Mesendoderm (in vitro differentiated cells): ENCODE measurements at regions not wholly inside any gene's neighbourhood (a gene's known extent, or its start where the extent isn't known, plus 50 kb on each side); places are given as distances from the start of the nearest gene placed in this dataset.

ENCODE experiments used
- DNase-seq: peaks from one replicate; pipeline ENCODE4 v3.0.0; 2013
- H2AK5ac ChIP-seq: 2 replicates; pipeline ENCODE4 v1.6.1; 2013; ENCODE audit warnings: low read length, inconsistent platforms
- H2BK120ac ChIP-seq: 2 replicates; pipeline ENCODE4 v1.6.1; 2013; ENCODE audit warnings: low read depth, mild to moderate bottlenecking, low read length, moderate library complexity, mixed read lengths
- H2BK15ac ChIP-seq: replicated peaks from 2 replicates; pipeline ENCODE4 v1.6.1; 2013; ENCODE audit warnings: low read depth, mild to moderate bottlenecking, moderate library complexity
- H2BK5ac ChIP-seq: 2 replicates; pipeline ENCODE4 v1.6.1; 2013; ENCODE audit warnings: low read length, inconsistent platforms
- H3K18ac ChIP-seq: 2 replicates; pipeline ENCODE4 v1.6.1; 2013; ENCODE audit warnings: mild to moderate bottlenecking, low read length, mixed read lengths
- H3K23ac ChIP-seq: one replicate; pipeline ENCODE4 v1.6.1; 2013; ENCODE audit warnings: low read length
- H3K27ac ChIP-seq: 2 replicates; pipeline ENCODE4 v1.5.1; 2013; ENCODE audit warnings: low read depth, mild to moderate bottlenecking, inconsistent platforms, low read length, moderate library complexity
- H3K27me3 ChIP-seq: 2 replicates; pipeline ENCODE4 v1.6.1; 2013; ENCODE audit warnings: low read length, control low read depth, mild to moderate bottlenecking, inconsistent platforms; ENCODE audit not compliant: insufficient read depth, poor library complexity
- H3K36me3 ChIP-seq: 2 replicates; pipeline ENCODE4 v1.6.1; 2013; ENCODE audit warnings: low read length, inconsistent platforms; ENCODE audit not compliant: control insufficient read depth, insufficient read depth
- H3K4ac ChIP-seq: one replicate; pipeline ENCODE4 v1.6.1; 2013; ENCODE audit warnings: low read depth, mild to moderate bottlenecking, low read length, moderate library complexity
- H3K4me1 ChIP-seq: 2 replicates; pipeline ENCODE4 v1.6.1; 2013; ENCODE audit warnings: low read depth, low read length, inconsistent platforms; ENCODE audit not compliant: control insufficient read depth
- H3K4me2 ChIP-seq: 2 replicates; pipeline ENCODE4 v1.6.1; 2013; ENCODE audit warnings: low read length
- H3K4me3 ChIP-seq: 2 replicates; pipeline ENCODE4 v1.5.1; 2013; ENCODE audit warnings: mild to moderate bottlenecking, low read length
- H3K56ac ChIP-seq: one replicate; pipeline ENCODE4 v1.6.1; 2013; ENCODE audit warnings: low read length
- H3K79me1 ChIP-seq: 2 replicates; pipeline ENCODE4 v1.6.1; 2013; ENCODE audit warnings: low read length, inconsistent platforms
- H3K79me2 ChIP-seq: 2 replicates; pipeline ENCODE4 v1.6.1; 2013; ENCODE audit warnings: mild to moderate bottlenecking, low read length; ENCODE audit not compliant: control insufficient read depth, insufficient read depth
- H3K9ac ChIP-seq: 2 replicates; pipeline ENCODE4 v1.6.1; 2013; ENCODE audit warnings: low read length, inconsistent platforms
- H4K5ac ChIP-seq: one replicate; pipeline ENCODE4 v1.6.1; 2013; ENCODE audit warnings: low read length
- H4K8ac ChIP-seq: one replicate; pipeline ENCODE4 v1.6.1; 2013; ENCODE audit warnings: low read depth, mild to moderate bottlenecking, control low read depth, low read length, moderate library complexity
- WGBS: extraction: QIAGEN DNeasy Blood & Tissue Kit; methylation state at CpG from one replicate; pipeline ENCODE4 v1.1.7; 2013; ENCODE audit warnings: low lambda C conversion rate, missing lambda C conversion rate; ENCODE audit not compliant: insufficient coverage; ENCODE audit errors: extremely low coverage; 5-methylcytosine and 5-hydroxymethylcytosine counted together

GRCh38 chr10:1961989-1962388, 224.7 kb upstream of the ADARB2 start:
- Histone ChIP-seq H3K27me3 (no peaks in the 10 kb centered on the region), H3K79me1 (no peaks in the 10 kb centered on the region), H3K4ac (no peak overlapping the region), H3K23ac (no peak overlapping the region), H2BK15ac (no peak overlapping the region), H2BK120ac (no peak overlapping the region), H4K5ac (no peak overlapping the region), H3K4me3 (no peak overlapping the region), H4K8ac (no peak overlapping the region), H3K27ac (no peak overlapping the region), H3K36me3 (no peaks in the 10 kb centered on the region), H3K4me1 (no peaks in the 10 kb centered on the region), H3K79me2 (no peaks in the 10 kb centered on the region), H3K4me2 (no peak overlapping the region), H3K18ac (no peak overlapping the region), H3K56ac (no peak overlapping the region), H3K9ac (no peak overlapping the region), H2BK5ac (no peak overlapping the region), H2AK5ac (no peak overlapping the region)
- WGBS, result no CpG with 5 or more reads among the region's 2 CpGs
- DNase-seq, result peak; percentile 46

GRCh38 chr10:1960982-1961381, 223.7 kb upstream of the ADARB2 start:
- no peak overlapping the region for H2BK120ac ChIP-seq
- no peaks in the 10 kb centered on the region for H3K36me3 ChIP-seq
- H2AK5ac ChIP-seq, result no peak overlapping the region
- H4K8ac ChIP-seq, result no peak overlapping the region
- no peak overlapping the region for H2BK5ac ChIP-seq
- no peak overlapping the region for H3K27ac ChIP-seq
- H2BK15ac ChIP-seq, result no peak overlapping the region
- WGBS, result no CpG with 5 or more reads among the region's 2 CpGs
- no peaks in the 10 kb centered on the region for H3K4me1 ChIP-seq
- H3K4me3 ChIP-seq, result no peak overlapping the region
- H3K79me2 ChIP-seq, result no peaks in the 10 kb centered on the region
- H3K56ac ChIP-seq, result no peak overlapping the region
- H3K27me3 ChIP-seq, result no peaks in the 10 kb centered on the region
- no peak overlapping the region for H3K4ac ChIP-seq
- no peak overlapping the region for H3K18ac ChIP-seq
- no peak overlapping the region for H3K4me2 ChIP-seq
- H3K9ac ChIP-seq, result no peak overlapping the region
- DNase-seq, result no peak
- H3K23ac ChIP-seq, result no peak overlapping the region
- H3K79me1 ChIP-seq, result no peaks in the 10 kb centered on the region
- no peak overlapping the region for H4K5ac ChIP-seq

- H4K8ac ChIP-seq, result no peak overlapping the region
- no peaks in the 10 kb centered on the region for H3K79me1 ChIP-seq
- H3K4ac ChIP-seq, result no peak overlapping the region
- no peak overlapping the region for H2BK5ac ChIP-seq
- no peak overlapping the region for H2BK120ac ChIP-seq
- H3K36me3 ChIP-seq, result no peaks in the 10 kb centered on the region
- no peaks in the 10 kb centered on the region for H3K27me3 ChIP-seq
- H2BK15ac ChIP-seq, result no peak overlapping the region
- no peak overlapping the region for H3K18ac ChIP-seq
- no peak overlapping the region for H4K5ac ChIP-seq
- H3K56ac ChIP-seq, result no peak overlapping the region
- no peak overlapping the region for H3K9ac ChIP-seq
- H3K27ac ChIP-seq, result no peak overlapping the region
- WGBS, result no CpG with 5 or more reads among the region's 4 CpGs
- no peaks in the 10 kb centered on the region for H3K4me1 ChIP-seq
- no peak overlapping the region for H3K4me2 ChIP-seq
- H3K4me3 ChIP-seq, result no peak overlapping the region
- H3K79me2 ChIP-seq, result no peaks in the 10 kb centered on the region
- no peak for DNase-seq
- no peak overlapping the region for H2AK5ac ChIP-seq
- H3K23ac ChIP-seq, result no peak overlapping the region
These were observed 219.7 kb upstream of the ADARB2 start for GRCh38 chr10:1957057-1957456.

GRCh38 chr10:1954300-1954699, 217.0 kb upstream of the ADARB2 start:
- Histone ChIP-seq H3K79me2 (no peaks in the 10 kb centered on the region), H3K4me1 (no peaks in the 10 kb centered on the region), H3K36me3 (no peaks in the 10 kb centered on the region), H3K23ac (no peak overlapping the region), H2BK120ac (no peak overlapping the region), H4K5ac (no peak overlapping the region), H3K56ac (no peak overlapping the region), H2AK5ac (no peak overlapping the region), H3K4me2 (no peak overlapping the region), H3K79me1 (no peaks in the 10 kb centered on the region), H3K18ac (no peak overlapping the region), H3K9ac (no peak overlapping the region), H3K27ac (no peak overlapping the region), H2BK5ac (no peak overlapping the region), H3K4ac (no peak overlapping the region), H2BK15ac (no peak overlapping the region), H4K8ac (no peak overlapping the region), H3K27me3 (no peaks in the 10 kb centered on the region), H3K4me3 (no peak overlapping the region)
- no CpG with 5 or more reads among the region's 3 CpGs for WGBS
- DNase-seq, result peak; percentile 10

GRCh38 chr10:1952126-1953095, 215.1 kb upstream of the ADARB2 start:
- Histone ChIP-seq H2BK5ac (no peak overlapping the region), H3K4ac (no peak overlapping the region), H3K23ac (no peak overlapping the region), H4K8ac (no peak overlapping the region), H3K36me3 (no peaks in the 10 kb centered on the region), H3K18ac (no peak overlapping the region), H4K5ac (no peak overlapping the region), H3K79me2 (no peaks in the 10 kb centered on the region), H2BK15ac (no peak overlapping the region), H2BK120ac (no peak overlapping the region), H3K27me3 (no peaks in the 10 kb centered on the region), H3K4me1 (no peaks in the 10 kb centered on the region), H3K4me2 (no peak overlapping the region), H3K27ac (no peak overlapping the region), H3K56ac (no peak overlapping the region), H3K79me1 (no peaks in the 10 kb centered on the region), H3K4me3 (no peak overlapping the region), H2AK5ac (no peak overlapping the region), H3K9ac (no peak overlapping the region)
- no CpG with 5 or more reads among the region's 55 CpGs for WGBS
- DNase-seq, result no peak
